CD1c-positive myeloid dendritic cell (primary cell): ENCODE measurements at regions not wholly inside any gene's neighbourhood (a gene's known extent, or its start where the extent isn't known, plus 50 kb on each side); places are given as distances from the start of the nearest gene placed in this dataset.
"Not testable (repeated sequence)": the region's sequence is repeated elsewhere in the genome, so short reads cannot be mapped to it uniquely, and the experiment has no call there.

Source experiments
- DNase-seq: peaks from one replicate; pipeline ENCODE4 v3.0.0-alpha.2; 2016; ENCODE audit errors: extremely low spot score

GRCh38 chr12:131436922-131437705 is 273.8 kb upstream of the SFSWAP start:
- no peak for DNase-seq

DNA sequence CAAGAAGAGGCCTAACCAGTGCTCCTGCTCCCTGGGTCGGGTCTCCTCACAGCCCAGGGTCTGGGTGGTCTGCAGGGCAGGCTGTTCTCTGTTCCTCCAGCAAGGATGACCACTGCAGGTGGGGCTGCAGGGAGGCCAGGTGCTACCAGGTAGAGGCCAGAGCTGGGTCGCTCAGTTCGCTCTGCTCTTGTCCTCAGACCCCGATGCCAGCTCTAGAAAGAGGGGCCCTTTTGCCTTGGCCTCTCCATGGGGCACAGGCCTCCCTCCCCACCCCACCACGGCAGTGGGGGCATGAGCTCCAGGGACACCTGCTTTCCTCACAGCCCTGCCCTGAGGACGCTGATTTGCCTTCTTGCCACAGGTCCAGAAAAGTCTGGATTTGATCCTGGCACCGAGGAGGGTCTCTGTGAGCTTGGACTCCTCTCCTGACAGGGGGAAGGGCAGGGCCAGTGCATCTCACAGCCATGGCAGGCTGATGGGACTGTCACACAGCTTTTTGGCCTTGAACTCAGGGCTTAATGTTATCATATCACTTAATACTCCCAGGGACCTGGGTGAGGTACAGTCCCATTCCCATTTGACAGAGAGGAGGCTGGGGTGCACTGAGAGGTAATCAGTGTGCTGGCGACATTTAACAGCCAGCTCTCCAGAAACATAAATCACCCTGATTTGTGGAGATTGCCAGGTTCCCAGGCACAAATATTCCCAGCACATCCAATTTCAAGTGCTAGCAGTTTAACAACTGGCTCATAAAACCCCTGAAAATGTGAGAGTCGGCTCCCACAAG is 273.0 kb upstream of the SFSWAP start:
- DNase-seq: no peak

GRCh38 chr12:131438493-131438835 is 272.4 kb upstream of the SFSWAP start:
- not testable (repeated sequence) for DNase-seq

DNA sequence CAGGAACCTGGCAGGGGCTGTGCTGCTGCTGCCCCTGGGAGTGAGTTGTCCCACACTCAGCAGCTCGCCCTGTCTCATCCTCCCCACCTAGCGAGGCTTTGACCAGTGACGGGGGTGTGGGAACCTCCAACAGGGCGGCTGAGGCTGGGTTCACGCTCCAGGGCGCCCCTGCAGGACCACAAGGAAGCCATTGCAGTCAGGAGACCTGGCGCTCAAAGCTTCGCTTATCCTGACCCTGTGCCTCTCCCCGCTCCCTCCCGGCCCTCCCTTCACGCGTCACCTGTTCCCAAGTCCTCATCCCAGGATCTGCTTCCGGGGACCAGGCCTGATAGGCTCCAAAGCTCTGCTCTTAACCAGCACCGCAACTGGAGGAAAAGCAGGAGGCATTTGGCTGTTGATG is 272.0 kb upstream of the SFSWAP start:
- DNase-seq: no peak

- not testable (repeated sequence) for DNase-seq
Measured at GRCh38 chr12:131439752-131440151, 271.1 kb upstream of the SFSWAP start.

- not testable (repeated sequence) for DNase-seq
Measured at GRCh38 chr12:131440209-131441059, 270.5 kb upstream of the SFSWAP start.

DNA sequence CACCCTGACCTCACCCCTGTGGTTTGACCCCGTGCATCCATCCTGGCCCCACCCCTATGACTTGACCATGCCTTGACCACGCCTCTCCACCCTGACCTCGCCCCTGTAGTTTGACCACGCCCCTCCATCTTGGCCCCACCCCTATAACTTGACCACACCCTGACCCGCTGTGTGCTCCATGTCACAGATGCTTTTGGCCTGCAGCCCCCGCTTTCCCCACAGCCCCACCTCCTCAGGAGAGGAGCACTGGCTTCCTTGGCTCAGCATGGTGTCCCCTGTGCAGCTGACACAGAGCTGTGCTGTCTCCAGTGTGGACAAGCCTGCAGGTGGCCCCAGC is 269.9 kb upstream of the SFSWAP start:
- DNase-seq: no peak

DNA sequence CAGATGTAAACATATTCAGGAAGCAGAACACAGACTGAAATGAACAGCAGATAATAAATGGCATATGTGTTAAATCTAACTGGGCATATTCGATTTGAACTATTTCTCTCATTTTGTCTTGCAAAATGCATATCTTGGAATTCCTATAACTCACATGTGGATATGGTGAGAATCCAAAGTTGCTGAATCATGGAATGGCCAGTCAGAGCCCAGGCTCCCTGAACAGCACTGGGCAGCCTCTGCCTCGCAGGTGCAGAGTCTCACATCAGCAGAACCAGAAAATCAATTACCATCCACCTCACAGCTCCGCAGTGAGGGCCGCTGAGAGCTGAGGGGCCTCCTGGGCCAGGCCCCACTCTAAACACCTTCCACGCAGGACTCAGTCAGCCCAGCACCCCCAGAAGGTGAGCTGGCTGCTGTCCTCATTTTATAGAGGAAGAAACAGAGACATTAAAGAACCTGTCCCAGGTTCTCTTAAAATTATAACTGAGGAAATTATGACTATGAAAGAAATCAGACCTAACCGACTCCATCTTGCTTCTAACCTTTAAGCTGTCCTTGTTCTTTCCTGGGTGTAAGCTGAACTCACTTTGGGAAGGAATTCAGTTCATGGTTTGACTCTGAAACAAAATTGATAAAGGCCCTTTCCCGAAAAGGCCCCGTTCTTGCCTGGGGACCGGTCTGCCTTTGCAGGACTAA is 269.1 kb upstream of the SFSWAP start:
- no peak for DNase-seq

DNA sequence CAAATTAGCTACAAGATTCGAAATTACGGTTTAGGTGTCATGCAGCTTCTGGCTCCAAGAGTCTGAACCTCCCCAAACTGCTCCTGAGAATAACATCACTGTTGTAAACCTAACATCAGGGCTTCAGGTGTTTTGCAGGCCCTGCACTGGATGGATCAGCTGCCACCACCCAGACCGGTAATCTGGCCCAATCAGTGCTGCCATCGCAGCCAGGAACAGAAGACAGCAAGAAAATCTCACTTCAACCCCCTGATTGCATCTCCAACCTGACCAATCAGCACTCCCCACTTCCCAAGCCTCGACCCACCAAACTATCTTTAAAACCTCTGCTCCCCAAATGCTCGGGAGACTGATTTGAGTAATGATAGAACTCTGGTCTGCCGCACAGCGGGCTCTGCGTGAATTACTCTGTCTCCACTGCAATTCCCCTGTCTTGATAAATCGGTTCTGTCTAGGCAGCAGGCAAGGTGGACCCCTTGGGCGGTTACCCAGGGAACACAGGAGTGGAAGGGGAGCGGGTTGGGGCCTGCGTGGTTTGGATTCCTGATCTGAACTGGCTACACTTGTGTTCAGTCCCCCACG is 268.5 kb upstream of the SFSWAP start:
- no peak for DNase-seq

DNA sequence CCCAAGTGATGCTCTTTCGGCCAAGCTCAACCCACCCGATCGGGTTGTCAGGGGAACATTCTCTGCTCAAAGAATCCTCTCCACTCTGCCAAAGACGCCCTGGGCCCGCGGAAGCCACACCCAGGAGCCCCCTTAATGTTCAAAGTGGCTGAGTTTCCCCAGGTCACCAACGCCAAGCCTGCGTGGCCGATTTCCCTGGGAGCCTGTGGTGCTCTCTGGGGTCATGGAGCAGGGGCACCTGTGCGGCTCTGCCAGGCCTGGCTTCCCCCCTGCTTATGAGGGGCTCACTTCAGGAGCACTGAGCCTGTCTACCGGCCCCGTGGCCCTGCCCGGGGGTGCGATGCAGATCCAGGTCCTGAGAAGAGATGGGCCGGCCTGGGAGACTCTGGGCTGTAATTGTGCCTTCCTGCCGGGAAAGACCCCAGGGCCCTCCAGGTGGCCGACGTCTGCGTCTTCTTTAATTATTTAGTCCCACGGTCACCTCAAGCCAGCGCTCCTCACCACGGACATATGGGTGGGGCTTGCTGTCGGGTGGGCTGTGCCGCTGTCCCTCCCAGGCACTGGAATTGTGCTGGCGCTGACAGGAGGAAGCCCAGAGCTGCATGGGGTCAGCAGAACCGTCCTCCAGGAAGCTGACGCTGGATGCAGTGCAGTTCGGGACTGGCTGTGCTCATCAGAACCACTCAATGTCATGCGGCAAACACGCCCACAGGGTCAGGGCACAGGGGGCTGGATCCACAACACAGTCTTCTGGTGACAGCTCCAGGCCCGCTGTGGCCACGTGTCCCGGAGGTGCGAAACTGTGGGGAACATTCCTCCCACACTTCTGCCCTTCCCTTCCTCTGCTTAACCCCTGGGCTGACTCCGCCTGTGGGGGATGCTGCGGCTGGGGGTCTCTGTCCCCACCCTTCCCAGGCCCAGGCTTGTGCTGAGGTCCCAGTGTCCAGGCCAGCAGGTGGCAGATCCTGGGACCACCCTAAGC is 267.6 kb upstream of the SFSWAP start:
- no peak for DNase-seq

DNA sequence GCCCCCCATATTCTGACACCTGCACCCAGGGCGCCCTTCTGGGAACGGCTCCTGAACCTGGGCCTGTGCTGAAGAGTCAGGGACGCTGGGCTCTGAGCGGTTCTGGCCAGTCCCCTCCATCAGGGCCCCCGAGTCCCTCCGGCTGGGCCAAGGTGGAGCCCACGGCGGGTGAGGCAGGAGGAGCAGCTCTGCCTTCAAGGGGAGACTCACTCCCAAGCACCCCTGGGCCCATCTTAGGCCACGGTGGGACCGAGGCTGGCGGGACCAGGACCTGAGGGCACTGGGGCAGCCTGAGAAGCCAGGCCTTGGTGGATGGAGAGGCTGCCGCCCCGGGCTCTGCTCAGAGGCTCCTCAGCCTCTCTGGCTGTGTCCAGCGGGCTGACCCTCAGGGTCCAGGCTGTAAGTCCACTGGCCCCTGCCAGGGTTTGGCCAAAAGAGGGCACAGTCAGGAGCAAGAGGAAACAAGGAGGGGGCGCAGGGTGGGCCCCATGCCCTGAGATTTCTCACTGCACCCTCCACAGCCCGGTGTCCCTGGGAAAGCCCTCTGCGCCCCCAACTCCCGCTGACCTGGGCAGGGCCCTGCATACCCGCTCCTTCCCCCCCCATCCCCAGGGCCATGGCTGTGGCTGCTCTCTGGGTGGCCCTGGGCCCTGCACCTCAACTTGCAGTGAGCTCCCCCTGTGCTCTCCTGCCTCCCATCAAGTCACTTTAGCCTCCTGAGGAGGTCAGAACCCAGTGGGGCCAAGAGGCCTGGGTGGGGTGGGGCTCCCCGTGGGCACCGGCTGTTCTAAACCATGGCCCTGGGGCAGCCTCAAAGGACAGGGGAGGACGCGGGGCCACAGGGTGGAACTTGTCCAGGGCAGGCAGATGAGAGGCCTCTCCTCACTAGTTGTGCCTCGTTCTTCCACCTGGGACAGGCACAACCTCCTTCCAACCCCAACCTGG is 266.4 kb upstream of the SFSWAP start:
- no peak for DNase-seq

DNA sequence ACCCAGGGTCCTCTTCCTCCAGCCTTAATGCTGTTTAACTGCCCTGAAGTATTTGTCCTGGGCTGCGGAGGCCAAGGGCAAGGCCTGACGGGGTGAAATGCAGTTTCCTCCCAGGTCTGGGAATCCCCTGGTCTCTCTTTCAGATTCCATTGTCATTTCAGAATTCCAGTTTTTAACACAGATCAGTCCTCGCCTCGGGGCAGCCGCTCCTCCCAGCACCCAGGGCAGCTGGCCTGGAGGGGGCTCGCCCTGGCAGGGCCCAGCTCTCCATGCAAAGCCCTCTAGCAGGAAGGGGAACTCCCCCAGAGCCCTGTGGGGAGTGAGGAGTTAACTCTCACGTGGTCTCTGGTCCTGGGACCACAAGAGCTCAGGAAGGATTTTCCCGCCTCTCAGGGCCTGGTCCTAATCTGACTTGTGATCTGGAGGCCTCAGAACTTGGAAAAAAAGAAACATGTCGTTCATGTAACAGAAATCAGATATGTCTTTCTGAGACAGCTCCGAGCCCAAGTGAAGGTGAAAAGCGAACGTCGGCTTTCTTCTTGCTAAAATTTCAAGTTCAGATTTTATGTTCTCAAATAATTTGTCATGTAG is 265.6 kb upstream of the SFSWAP start:
- DNase-seq: no peak

DNA sequence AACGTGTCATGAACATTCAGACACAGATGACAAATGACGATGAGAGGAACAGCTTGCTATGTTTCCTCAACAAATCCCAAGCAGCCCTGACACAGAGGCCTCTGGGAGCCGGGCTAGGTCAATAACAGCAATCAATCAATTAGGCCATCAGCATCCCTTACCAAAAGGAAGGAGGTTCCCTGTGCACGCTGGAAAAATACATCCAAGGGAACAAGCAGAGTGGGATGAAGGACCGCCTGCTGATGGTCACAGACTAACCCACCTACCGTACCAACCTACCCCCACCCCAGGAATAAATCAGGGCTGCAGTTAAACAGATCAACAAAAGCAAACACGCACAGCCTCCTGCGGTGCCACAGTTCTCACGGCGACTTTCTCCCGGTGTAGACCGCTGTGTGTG is 265.1 kb upstream of the SFSWAP start:
- no peak for DNase-seq

GRCh38 chr12:131447636-131448035 is 263.3 kb upstream of the SFSWAP start:
- DNase-seq: not testable (repeated sequence)

- no peak for DNase-seq
Measured at GRCh38 chr12:131448254-131448795, 262.6 kb upstream of the SFSWAP start.

DNA sequence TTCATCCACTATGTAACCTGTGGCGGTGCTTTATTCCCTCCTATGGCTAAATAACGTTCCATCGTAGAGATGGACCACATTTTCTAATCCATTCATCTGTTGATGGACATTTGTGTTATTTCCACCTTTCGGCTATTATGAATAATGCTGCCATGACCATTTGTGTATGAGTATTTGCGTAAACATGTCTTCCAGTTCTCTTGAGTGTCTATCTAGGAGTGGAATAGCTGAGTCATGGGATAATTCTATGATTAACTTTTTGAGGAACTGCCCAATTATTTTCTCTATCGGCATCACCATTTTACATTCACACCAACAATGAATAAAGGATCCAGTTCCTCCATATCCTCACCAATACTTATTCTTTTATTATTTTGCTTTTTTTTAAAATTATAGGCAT is 261.9 kb upstream of the SFSWAP start:
- DNase-seq: no peak

- DNase-seq: peak; percentile 55
Measured at GRCh38 chr12:131452444-131452860, 258.4 kb upstream of the SFSWAP start.
